Ectodermal cell (in vitro differentiated cells): ENCODE measurements at regions not wholly inside any gene's neighbourhood (a gene's known extent, or its start where the extent isn't known, plus 50 kb on each side); places are given as distances from the start of the nearest gene placed in this dataset.

Experiments
- H3K27ac ChIP-seq: 2 replicates; pipeline ENCODE4 v1.7.0; 2013; ENCODE audit warnings: mild to moderate bottlenecking, low read depth, low read length; ENCODE audit not compliant: insufficient read depth, poor library complexity, severe bottlenecking
- H3K27me3 ChIP-seq: 2 replicates; pipeline ENCODE4 v1.7.0; 2013; ENCODE audit warnings: mild to moderate bottlenecking, low read length; ENCODE audit not compliant: insufficient read depth, control insufficient read depth, poor library complexity, severe bottlenecking
- H3K36me3 ChIP-seq: one replicate; pipeline ENCODE4 v1.7.0; 2013; ENCODE audit warnings: low read length; ENCODE audit not compliant: control insufficient read depth, insufficient read depth
- H3K4me1 ChIP-seq: one replicate; pipeline ENCODE4 v1.7.0; 2013; ENCODE audit warnings: low read length; ENCODE audit not compliant: control insufficient read depth, insufficient read depth
- H3K4me3 ChIP-seq: 2 replicates; pipeline ENCODE4 v1.7.0; 2013; ENCODE audit warnings: low read depth, low read length, control low read depth; ENCODE audit not compliant: insufficient read depth
- H3K9me3 ChIP-seq: 2 replicates; pipeline ENCODE4 v1.7.0; 2013; ENCODE audit warnings: mild to moderate bottlenecking, low read length, moderate library complexity; ENCODE audit not compliant: control insufficient read depth
- WGBS, 2 experiments: methylation state at CpG; one replicate each; pipeline ENCODE4 v1.1.7; 2013; ENCODE audit warnings: missing lambda C conversion rate in 2 of 2; 5-methylcytosine and 5-hydroxymethylcytosine counted together

DNA sequence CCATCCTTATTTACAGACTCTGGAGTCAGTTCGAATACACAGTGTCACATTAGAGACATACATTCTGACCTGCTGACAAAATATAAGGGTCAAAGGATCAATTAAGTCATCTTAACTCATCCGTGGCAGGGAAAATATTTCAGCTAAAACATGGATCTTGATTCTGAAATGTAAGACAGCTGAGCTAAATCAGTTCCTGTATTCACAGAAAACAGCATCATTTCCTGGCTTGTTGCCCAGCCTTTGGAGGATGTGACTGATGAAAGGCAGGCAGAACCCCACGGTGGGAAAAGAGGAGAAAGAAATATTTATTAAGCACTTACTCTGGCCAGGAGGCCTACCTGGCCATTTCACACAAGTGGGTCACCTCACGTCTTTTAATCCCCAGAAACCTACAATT is 101.9 kb downstream of the GAS2L3 start:
- Histone ChIP-seq H3K27me3 (no peaks in the 10 kb centered on the region), H3K36me3 (no peaks in the 10 kb centered on the region), H3K27ac (no peak overlapping the region), H3K4me3 (no peak overlapping the region), H3K4me1 (no peaks in the 10 kb centered on the region), H3K9me3 (no peaks in the 10 kb centered on the region)
- WGBS, 2 experiments: 82 to 86% methylated on average over 4 of the region's 4 CpGs

DNA sequence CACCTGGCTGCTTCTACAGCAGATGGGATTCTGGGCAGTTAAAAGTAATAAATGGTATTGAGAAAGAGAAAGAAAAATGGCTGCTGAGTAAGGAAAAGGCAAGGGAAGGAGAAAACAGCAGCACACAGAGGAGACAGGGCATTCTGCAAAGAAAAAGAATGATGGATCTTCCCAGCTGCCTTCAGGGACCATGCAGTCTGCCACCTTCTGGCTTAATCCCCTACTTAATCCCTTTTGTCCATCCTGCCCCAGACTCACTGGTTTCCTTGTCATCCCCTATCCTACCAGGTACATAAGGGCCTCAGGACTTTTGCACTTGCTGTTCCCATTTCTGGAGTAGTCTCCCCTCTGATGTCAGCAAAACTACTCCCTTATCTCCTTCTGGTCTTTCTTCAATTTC is 107.6 kb downstream of the GAS2L3 start:
- no peak overlapping the region for H3K4me3 ChIP-seq
- H3K27me3 ChIP-seq: no peaks in the 10 kb centered on the region
- H3K27ac ChIP-seq: no peak overlapping the region
- no peaks in the 10 kb centered on the region for H3K36me3 ChIP-seq
- H3K9me3 ChIP-seq: no peaks in the 10 kb centered on the region
- H3K4me1 ChIP-seq: no peaks in the 10 kb centered on the region

DNA sequence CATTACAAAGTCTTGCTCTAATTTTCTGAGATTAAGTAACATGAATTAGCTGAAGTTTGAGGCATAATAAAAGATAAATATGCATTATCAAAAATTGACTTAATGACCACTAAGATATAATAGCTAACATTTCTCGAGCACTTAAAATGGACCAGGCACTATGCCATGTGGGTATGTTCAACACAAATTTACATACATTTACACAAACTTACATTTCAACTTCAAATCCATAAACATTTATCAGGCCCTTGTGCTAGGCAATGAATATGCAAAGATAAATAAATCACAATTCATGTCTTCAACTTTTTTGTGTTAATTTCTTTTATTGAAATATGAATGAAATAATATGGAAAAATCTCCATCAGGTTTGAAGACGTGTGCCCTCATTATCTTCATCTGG is 108.7 kb downstream of the GAS2L3 start:
- Histone ChIP-seq H3K4me1 (no peaks in the 10 kb centered on the region), H3K4me3 (no peak overlapping the region), H3K36me3 (no peaks in the 10 kb centered on the region), H3K27me3 (no peaks in the 10 kb centered on the region), H3K9me3 (no peaks in the 10 kb centered on the region), H3K27ac (no peak overlapping the region)
- 92 to 96% methylated on average over 2 of the region's 2 CpGs for WGBS, 2 experiments

DNA sequence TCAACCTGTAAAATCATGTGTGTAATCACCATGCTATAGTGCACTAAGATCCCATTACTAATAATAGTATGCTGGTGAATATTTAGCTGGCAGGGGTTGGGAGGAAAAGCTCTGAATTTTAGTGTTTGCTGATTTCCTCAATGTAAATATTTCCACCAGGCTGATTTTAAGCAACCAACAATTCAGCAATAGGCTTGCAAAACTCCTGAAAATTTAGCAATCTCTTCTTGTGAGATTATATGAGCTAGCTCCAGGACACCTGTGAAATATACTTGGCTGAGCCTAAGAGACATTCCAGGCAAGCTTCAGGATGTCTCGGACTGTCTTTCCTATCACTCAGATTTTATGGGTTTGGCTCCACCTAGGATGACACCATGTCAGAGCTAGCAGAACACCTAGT is 106.9 kb upstream of the ANO4 start:
- no peaks in the 10 kb centered on the region for H3K4me1 ChIP-seq
- no peaks in the 10 kb centered on the region for H3K27me3 ChIP-seq
- no peaks in the 10 kb centered on the region for H3K9me3 ChIP-seq
- no peaks in the 10 kb centered on the region for H3K36me3 ChIP-seq
- H3K4me3 ChIP-seq: no peak overlapping the region
- 89 to 100% methylated on average over 1 of the region's 1 CpG for WGBS, 2 experiments
- H3K27ac ChIP-seq: no peak overlapping the region

- Histone ChIP-seq H3K27me3 (no peaks in the 10 kb centered on the region), H3K9me3 (no peaks in the 10 kb centered on the region), H3K4me1 (no peaks in the 10 kb centered on the region), H3K36me3 (no peaks in the 10 kb centered on the region), H3K27ac (no peak overlapping the region), H3K4me3 (no peak overlapping the region)
- WGBS, 2 experiments: 89 to 93% methylated on average over 2 of the region's 2 CpGs
Measured at GRCh38 chr12:100688451-100688864, 106.1 kb upstream of the ANO4 start.

DNA sequence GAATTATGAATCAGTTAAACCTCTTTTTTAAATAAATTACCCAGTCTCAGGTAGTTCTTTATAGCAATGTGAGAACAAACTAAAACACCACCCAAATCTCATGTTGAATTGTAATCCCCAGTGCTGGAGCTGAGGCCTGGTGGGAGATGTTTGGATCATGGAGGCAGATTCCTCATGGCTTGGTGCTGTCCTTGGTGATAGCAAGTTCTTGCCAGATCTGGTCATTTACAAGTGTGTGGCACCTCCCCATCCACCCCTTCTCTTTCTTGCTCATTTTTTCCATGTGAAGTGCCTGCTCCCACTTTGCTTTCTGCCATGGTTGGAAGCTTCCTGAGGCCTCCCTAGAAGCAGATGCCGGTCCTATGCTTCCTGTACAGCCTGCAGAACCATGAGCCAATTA is 102.1 kb upstream of the ANO4 start:
- no peaks in the 10 kb centered on the region for H3K27me3 ChIP-seq
- H3K27ac ChIP-seq: no peak overlapping the region
- H3K4me1 ChIP-seq: no peaks in the 10 kb centered on the region
- H3K9me3 ChIP-seq: no peaks in the 10 kb centered on the region
- H3K36me3 ChIP-seq: no peaks in the 10 kb centered on the region
- H3K4me3 ChIP-seq: no peak overlapping the region
- 95 to 98% methylated on average over 1 of the region's 1 CpG for WGBS, 2 experiments

- no peaks in the 10 kb centered on the region for H3K9me3 ChIP-seq
- no peaks in the 10 kb centered on the region for H3K36me3 ChIP-seq
- no peak overlapping the region for H3K27ac ChIP-seq
- no peaks in the 10 kb centered on the region for H3K27me3 ChIP-seq
- H3K4me1 ChIP-seq: no peaks in the 10 kb centered on the region
- WGBS, 2 experiments: 92 to 96% methylated on average over 2 of the region's 2 CpGs
- no peak overlapping the region for H3K4me3 ChIP-seq
Measured at GRCh38 chr12:100698518-100698917, 96.1 kb upstream of the ANO4 start.

GRCh38 chr12:100699209-100699608 is 95.4 kb upstream of the ANO4 start:
- Histone ChIP-seq H3K36me3 (no peaks in the 10 kb centered on the region), H3K4me1 (no peaks in the 10 kb centered on the region), H3K27me3 (no peaks in the 10 kb centered on the region), H3K9me3 (no peaks in the 10 kb centered on the region), H3K4me3 (no peak overlapping the region), H3K27ac (no peak overlapping the region)
- 88 to 100% methylated on average over 1 of the region's 1 CpG for WGBS, 2 experiments

DNA sequence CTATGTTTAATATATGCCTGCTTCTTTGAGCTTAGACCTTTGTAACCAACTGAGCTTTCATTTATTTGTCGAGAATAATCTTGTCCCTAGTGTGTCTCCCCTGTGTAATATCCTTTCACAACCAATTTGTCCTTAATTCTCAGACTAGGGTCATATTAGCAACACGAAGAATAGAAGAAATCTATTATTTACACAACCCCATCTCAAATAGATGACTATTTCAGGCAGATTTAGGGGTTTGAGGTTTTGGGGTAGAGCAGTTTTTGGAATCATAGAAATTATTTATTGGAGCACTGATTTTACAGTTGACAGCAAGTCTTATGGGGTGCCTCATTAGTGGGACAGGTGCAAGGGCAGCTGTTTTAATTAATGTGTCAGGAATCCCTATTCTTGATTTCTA is 91.2 kb upstream of the ANO4 start:
- Histone ChIP-seq H3K4me1 (no peaks in the 10 kb centered on the region), H3K36me3 (no peaks in the 10 kb centered on the region), H3K9me3 (no peaks in the 10 kb centered on the region), H3K4me3 (no peak overlapping the region), H3K27ac (no peak overlapping the region), H3K27me3 (no peaks in the 10 kb centered on the region)
- WGBS, 2 experiments: 81 to 87% methylated on average over 2 of the region's 2 CpGs

DNA sequence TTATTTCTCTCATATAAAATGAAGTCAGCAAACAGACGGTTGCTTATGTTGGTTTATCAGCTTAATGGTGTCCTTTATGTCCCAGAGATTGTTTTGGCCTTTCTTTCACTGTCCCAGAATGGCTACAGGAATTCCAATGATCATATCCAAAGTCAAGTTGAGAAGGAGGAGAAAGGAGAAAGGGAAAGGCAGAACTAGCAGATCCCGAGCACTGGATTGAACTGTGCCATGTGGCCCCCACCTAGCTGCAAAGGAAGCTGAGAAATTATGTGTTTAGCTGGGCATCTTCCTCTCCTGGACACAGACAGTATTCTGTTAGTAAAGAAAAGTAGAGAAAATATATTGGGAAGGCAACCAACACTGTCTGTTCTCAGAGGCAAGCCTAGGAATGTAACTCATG is 90.7 kb upstream of the ANO4 start:
- H3K4me1 ChIP-seq: no peaks in the 10 kb centered on the region
- H3K4me3 ChIP-seq: no peak overlapping the region
- no peaks in the 10 kb centered on the region for H3K9me3 ChIP-seq
- H3K27me3 ChIP-seq: no peaks in the 10 kb centered on the region
- no peak overlapping the region for H3K27ac ChIP-seq
- no peaks in the 10 kb centered on the region for H3K36me3 ChIP-seq
- WGBS, 2 experiments: 89 to 100% methylated on average over 2 of the region's 2 CpGs

- WGBS, 2 experiments: 95 to 98% methylated on average over 3 of the region's 3 CpGs
- Histone ChIP-seq H3K9me3 (no peaks in the 10 kb centered on the region), H3K27me3 (no peaks in the 10 kb centered on the region), H3K36me3 (no peaks in the 10 kb centered on the region), H3K4me1 (no peaks in the 10 kb centered on the region), H3K27ac (no peak overlapping the region), H3K4me3 (no peak overlapping the region)
Measured at GRCh38 chr12:100706033-100706432, 88.5 kb upstream of the ANO4 start.
